IMR-90 (cell line): ENCODE measurements at regions not wholly inside any gene's neighbourhood (a gene's known extent, or its start where the extent isn't known, plus 50 kb on each side); places are given as distances from the start of the nearest gene placed in this dataset.

ENCODE experiments used
- ATAC-seq: fragments of 200-7000 bp; cut with Tn5 transposase; 2 replicates; pipeline ENCODE4 v1.9.1; 2020; ENCODE audit warnings: low read depth, mild to moderate bottlenecking, moderate library complexity
- BruUV-seq: library from RNA; stranded (reverse); fragments of 400-500 nt; replicated peaks from 2 replicates; lab custom pipeline; 2021; lab: Mats Ljungman, UMichigan
- CTCF ChIA-PET: fragments of 300-600 bp; formaldehyde crosslinking; extraction: SDS; loops from one replicate; lab custom pipeline; 2021; ENCODE audit warnings: antibody characterized with exemption; lab: Yijun Ruan, JAX
- POLR2A ChIA-PET: fragments of 300-600 bp; sonication (Branson Sonifier 250); formaldehyde crosslinking; loops from one replicate; lab custom pipeline; 2022; ENCODE audit warnings: antibody characterized with exemption; ENCODE audit not compliant: unreplicated experiment; lab: Charles Lee
- DNase-seq: peaks from one replicate; pipeline ENCODE4 v3.0.0; 2013
- H2AFZ ChIP-seq: replicated peaks from 2 replicates; pipeline ENCODE3; 2013; ENCODE audit warnings: low read length, mild to moderate bottlenecking; ENCODE audit not compliant: poor library complexity
- H2AK5ac ChIP-seq: 2 replicates; pipeline ENCODE4 v1.6.1; 2013; ENCODE audit warnings: low read depth, low read length, inconsistent platforms
- H2AK9ac ChIP-seq: replicated peaks from 2 replicates; pipeline ENCODE3; 2013; ENCODE audit warnings: mild to moderate bottlenecking, low read depth, low read length, moderate library complexity; ENCODE audit not compliant: poor library complexity
- H2BK120ac ChIP-seq: 2 replicates; pipeline ENCODE4 v1.6.1; 2013; ENCODE audit warnings: low read depth, low read length, inconsistent platforms
- H2BK15ac ChIP-seq: 3 replicates; pipeline ENCODE4 v1.6.1; 2013; ENCODE audit warnings: low read depth, low read length, inconsistent platforms
- H2BK20ac ChIP-seq: 2 replicates; pipeline ENCODE4 v1.6.1; 2013; ENCODE audit warnings: low read depth, mild to moderate bottlenecking, inconsistent platforms, low read length, moderate library complexity
- H2BK5ac ChIP-seq: 2 replicates; pipeline ENCODE4 v1.6.1; 2013; ENCODE audit warnings: mild to moderate bottlenecking, low read depth, low read length, inconsistent platforms; ENCODE audit not compliant: poor library complexity, severe bottlenecking
- H3K14ac ChIP-seq: replicated peaks from 2 replicates; pipeline ENCODE4 v1.6.1; 2013; ENCODE audit warnings: low read depth, low read length, inconsistent platforms
- H3K18ac ChIP-seq: 2 replicates; pipeline ENCODE4 v1.6.1; 2013; ENCODE audit warnings: low read depth, low read length, control low read depth
- H3K23ac ChIP-seq: 2 replicates; pipeline ENCODE4 v1.6.1; 2013; ENCODE audit warnings: low read depth, low read length, inconsistent platforms
- H3K27ac ChIP-seq: 2 replicates; pipeline ENCODE4 v1.5.1; 2013; ENCODE audit warnings: mild to moderate bottlenecking, control low read depth, low read length; ENCODE audit not compliant: insufficient read depth
- H3K27me3 ChIP-seq: 2 replicates; pipeline ENCODE4 v1.6.1; 2013; ENCODE audit warnings: low read length; ENCODE audit not compliant: control insufficient read depth, insufficient read depth
- H3K36me3 ChIP-seq: 2 replicates; pipeline ENCODE4 v1.6.1; 2013; ENCODE audit warnings: low read length, mixed read lengths; ENCODE audit not compliant: control insufficient read depth, insufficient read depth
- H3K4ac ChIP-seq: 2 replicates; pipeline ENCODE4 v1.6.1; 2013; ENCODE audit warnings: low read depth, low read length, inconsistent platforms
- H3K4me1 ChIP-seq: 2 replicates; pipeline ENCODE4 v1.6.1; 2013; ENCODE audit warnings: low read length, mixed read lengths; ENCODE audit not compliant: control insufficient read depth, insufficient read depth
- H3K4me2 ChIP-seq: 2 replicates; pipeline ENCODE4 v1.6.1; 2013; ENCODE audit warnings: low read depth, mild to moderate bottlenecking, control low read depth, low read length, moderate library complexity
- H3K4me3 ChIP-seq: 2 replicates; pipeline ENCODE4 v1.5.1; 2013; ENCODE audit warnings: low read depth, mild to moderate bottlenecking, control low read depth, low read length, moderate library complexity; ENCODE audit not compliant: insufficient read depth
- H3K56ac ChIP-seq: 2 replicates; pipeline ENCODE4 v1.6.1; 2013; ENCODE audit warnings: low read length, inconsistent platforms; ENCODE audit not compliant: insufficient read depth; ENCODE audit errors: extremely low read depth
- H3K79me1 ChIP-seq, 2 experiments: 2 replicates each; pipeline ENCODE4 v1.6.1; 2013; ENCODE audit warnings: low read length in 2 of 2, inconsistent platforms in 1 of 2, low read depth in 1 of 2
- H3K9ac ChIP-seq: 2 replicates; pipeline ENCODE4 v1.6.1; 2013; ENCODE audit warnings: low read depth, low read length, control low read depth
- H3K9me1 ChIP-seq: 2 replicates; pipeline ENCODE4 v1.6.1; 2013; ENCODE audit warnings: low read length, inconsistent platforms; ENCODE audit not compliant: insufficient read depth
- H3K9me3 ChIP-seq: 2 replicates; pipeline ENCODE4 v1.6.1; 2013; ENCODE audit warnings: low read length; ENCODE audit not compliant: control insufficient read depth, insufficient read depth
- H4K20me1 ChIP-seq: 2 replicates; pipeline ENCODE4 v1.6.1; 2013; ENCODE audit warnings: low read length, inconsistent platforms; ENCODE audit not compliant: insufficient read depth
- H4K5ac ChIP-seq: 2 replicates; pipeline ENCODE4 v1.6.1; 2013; ENCODE audit warnings: mild to moderate bottlenecking, low read depth, low read length, control low read depth
- H4K8ac ChIP-seq, 2 experiments: 2 replicates each; pipeline ENCODE4 v1.6.1; 2013; ENCODE audit warnings: low read depth in 2 of 2, low read length in 2 of 2, control low read depth in 1 of 2, inconsistent platforms in 1 of 2
- H4K91ac ChIP-seq: 2 replicates; pipeline ENCODE4 v1.6.1; 2013; ENCODE audit warnings: low read depth, low read length, inconsistent platforms; ENCODE audit not compliant: insufficient read depth
- CEBPB ChIP-seq: IDR thresholded peaks from 2 replicates; pipeline ENCODE4 v1.6.1; 2012; ENCODE audit warnings: low read depth, low read length, improper control_type of control experiment
- CTCF ChIP-seq: conservative IDR thresholded peaks from 2 replicates; pipeline ENCODE4 v1.5.1; 2012; ENCODE audit warnings: mild to moderate bottlenecking, low read depth, low read length, improper control_type of control experiment
- FOS ChIP-seq: fragments of 150-350 bp; IDR thresholded peaks from 2 replicates; pipeline ENCODE4 v1.6.1; 2016; ENCODE audit warnings: low read depth, low read length
- MAFK ChIP-seq: IDR thresholded peaks from 2 replicates; pipeline ENCODE4 v1.6.1; 2012; ENCODE audit warnings: low read depth, low read length, improper control_type of control experiment
- MXI1 ChIP-seq: IDR thresholded peaks from 2 replicates; pipeline ENCODE4 v1.6.1; 2012; ENCODE audit warnings: low read depth, mild to moderate bottlenecking, low read length, moderate library complexity, borderline replicate concordance
- RCOR1 ChIP-seq: IDR thresholded peaks from 2 replicates; pipeline ENCODE4 v1.6.1; 2012; ENCODE audit warnings: mild to moderate bottlenecking, low read length, improper control_type of control experiment; ENCODE audit not compliant: insufficient replicate concordance
- RFX5 ChIP-seq: IDR thresholded peaks from 2 replicates; pipeline ENCODE4 v1.8.0; 2012; ENCODE audit warnings: low read depth, mild to moderate bottlenecking, low read length, moderate library complexity
- SMC3 ChIP-seq: fragments of 150-350 bp; IDR thresholded peaks from 2 replicates; pipeline ENCODE4 v1.6.1; 2016; ENCODE audit warnings: low read depth, mild to moderate bottlenecking, antibody characterized with exemption, low read length, moderate library complexity
- WGBS, 2 experiments: methylation state at CpG; one replicate each; pipeline versions ENCODE4 v1.1.5 to v1.1.7; 2013; ENCODE audit warnings: missing lambda C conversion rate in 2 of 2; ENCODE audit not compliant: insufficient read length in 1 of 2; ENCODE audit errors: extremely low coverage in 2 of 2; 5-methylcytosine and 5-hydroxymethylcytosine counted together
- dilution Hi-C: fragments of 300-500 bp; cut with HindIII; formaldehyde crosslinking; loops from one replicate; pipeline ENCODE4 v1.14.3; 2018; ENCODE audit warnings: low sequenced_read_pairs; ENCODE audit not compliant: unreplicated experiment
- in situ Hi-C: fragments of 300-500 bp; cut with MboI; formaldehyde crosslinking; loops from 3 replicates; pipeline ENCODE4 v1.14.3; 2019; ENCODE audit warnings: low sequenced_read_pairs, inconsistent platforms, mixed read lengths
- intact Hi-C: fragments of 100-400 bp; cut with micrococcal nuclease; formaldehyde crosslinking; loops from 2 replicates; pipeline ENCODE4 v1.10.0; 2022

DNA sequence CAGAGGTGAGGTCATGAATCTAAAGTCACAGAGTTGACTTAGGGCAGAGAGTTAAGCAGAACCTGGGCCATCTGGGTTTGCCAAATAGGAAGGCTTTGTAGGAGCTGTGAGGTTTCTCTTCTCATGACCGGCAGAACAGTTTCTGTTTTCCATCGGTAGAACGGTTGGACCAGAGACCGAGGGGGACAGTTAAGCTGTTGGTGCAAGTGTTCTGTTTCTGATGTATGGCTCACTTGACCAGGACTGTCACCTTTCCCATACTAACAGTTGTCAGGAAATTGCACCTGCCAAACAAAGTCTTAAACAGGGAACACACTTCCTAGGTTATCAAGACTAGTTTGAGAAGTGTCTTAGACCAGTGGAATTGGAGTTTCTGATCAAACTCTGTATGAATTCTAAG is 158.3 kb downstream of the PDCD6IP start:
- Histone ChIP-seq H4K5ac (no peak overlapping the region), H3K23ac (no peak overlapping the region), H3K79me1 (no peaks in the 10 kb centered on the region), H3K9me3 (no peaks in the 10 kb centered on the region), H3K9me1 (no peaks in the 10 kb centered on the region), H3K4me2 (no peak overlapping the region), H4K91ac (no peak overlapping the region), H3K27me3 (peaks cover 2% of the 10 kb centered on the region), H4K8ac (no peak overlapping the region), H3K18ac (no peak overlapping the region), H3K4me3 (no peak overlapping the region), H2BK20ac (no peak overlapping the region), H2BK15ac (no peak overlapping the region), H2BK120ac (no peak overlapping the region), H4K20me1 (no peaks in the 10 kb centered on the region), H3K4ac (no peak overlapping the region), H3K9ac (no peak overlapping the region), H2AFZ (no peak overlapping the region), H3K4me1 (no peaks in the 10 kb centered on the region), H3K14ac (no peak overlapping the region), H2BK5ac (no peak overlapping the region), H3K27ac (no peak overlapping the region), H2AK9ac (no peak overlapping the region), H3K36me3 (no peaks in the 10 kb centered on the region), H2AK5ac (no peak overlapping the region), H3K56ac (no peak overlapping the region)
- intact Hi-C loops (no loop called here), dilution Hi-C loops (no loop called here), in situ Hi-C loops (no loop called here)
- no TSS peak for BruUV-seq
- ChIA-PET POLR2A (no interaction called here), CTCF (no interaction called here)
- no peak for ATAC-seq
- TF ChIP-seq FOS (no peak), CTCF (no peak), MXI1 (no peak), SMC3 (no peak), RFX5 (no peak), MAFK (no peak), CEBPB (no peak), RCOR1 (no peak)
- no CpG with 5 or more reads among the region's 4 CpGs for WGBS, 2 experiments
- DNase-seq, result no peak
